ENCODE measurements at regions not wholly inside any gene's neighbourhood (a gene's known extent, or its start where the extent isn't known, plus 50 kb on each side); places are given as distances from the start of the nearest gene placed in this dataset.
"Not testable (repeated sequence)": the region's sequence is repeated elsewhere in the genome, so short reads cannot be mapped to it uniquely, and the experiment has no call there.

- no peak for DNase-seq (ENCODE audit: low read depth)
Observed at GRCh38 chr10:113495553-113495952, 57.3 kb upstream of the HABP2 start.

GRCh38 chr10:113496111-113497109 lies 56.4 kb upstream of the HABP2 start:
- no peak for DNase-seq (ENCODE audit: low read depth)

- no peak for DNase-seq (ENCODE audit: low read depth)
Observed at GRCh38 chr10:113497198-113497597, 55.7 kb upstream of the HABP2 start.

- no peak for DNase-seq (ENCODE audit: low read depth)
Observed at GRCh38 chr10:113498997-113499396, 53.9 kb upstream of the HABP2 start.

GRCh38 chr10:113499806-113500205 lies 53.0 kb upstream of the HABP2 start:
- no peak for DNase-seq (ENCODE audit: low read depth)

GRCh38 chr10:113501031-113501430 lies 51.8 kb upstream of the HABP2 start:
- not testable (repeated sequence) for DNase-seq (ENCODE audit: low read depth)
